CD4-positive, alpha-beta T cell (primary cell): ENCODE measurements at regions not wholly inside any gene's neighbourhood (a gene's known extent, or its start where the extent isn't known, plus 50 kb on each side); places are given as distances from the start of the nearest gene placed in this dataset.

Experiments
- ATAC-seq: fragments of 200-7000 bp; cut with Tn5 transposase; one replicate; pipeline ENCODE4 v1.10.0; 2022; ENCODE audit warnings: mild to moderate bottlenecking; ENCODE audit not compliant: poor library complexity
- CTCF ChIA-PET: fragments of 350-600 bp; sonication (Branson Sonifier 250); formaldehyde crosslinking; loops from one replicate; lab custom pipeline; 2021; ENCODE audit warnings: antibody characterized with exemption, inconsistent platforms; lab: Charles Lee
- POLR2A ChIA-PET: fragments of 350-600 bp; sonication (Branson Sonifier 250); formaldehyde crosslinking; loops from one replicate; lab custom pipeline; 2021; ENCODE audit warnings: antibody characterized with exemption, inconsistent platforms; lab: Charles Lee
- DNase-seq, 14 experiments: peaks; one replicate each; pipeline ENCODE4 v3.0.0-alpha.2; 2013 to 2020; ENCODE audit warnings: mixed read lengths in 2 of 14
- H3K27ac ChIP-seq, 2 donors: one replicate each; pipeline versions ENCODE4 v1.5.1 to v1.7.0; 2013; ENCODE audit warnings: low read length in 2 of 2, low read depth in 1 of 2, mild to moderate bottlenecking in 1 of 2
- H3K27me3 ChIP-seq, 2 experiments: 1 replicate in 1 of 2; 2 replicates in 1 of 2; pipeline versions ENCODE4 v1.6.1 to v1.7.0; 2013; ENCODE audit warnings: low read length in 2 of 2, control low read depth in 1 of 2, mild to moderate bottlenecking in 1 of 2, moderate library complexity in 1 of 2; ENCODE audit not compliant: insufficient read depth in 2 of 2, control insufficient read depth in 1 of 2
- H3K36me3 ChIP-seq: one replicate; pipeline ENCODE4 v1.6.1; 2013; ENCODE audit warnings: low read length, control low read depth; ENCODE audit not compliant: insufficient read depth
- H3K4me1 ChIP-seq: one replicate; pipeline ENCODE4 v1.6.1; 2013; ENCODE audit warnings: low read length, control low read depth; ENCODE audit not compliant: insufficient read depth
- H3K4me3 ChIP-seq: one replicate; pipeline ENCODE4 v1.5.1; 2013; ENCODE audit warnings: mild to moderate bottlenecking, low read length, moderate library complexity
- H3K9me3 ChIP-seq, 2 experiments: 1 replicate in 1 of 2; 2 replicates in 1 of 2; pipeline versions ENCODE4 v1.6.1 to v1.7.0; 2013; ENCODE audit warnings: low read length in 2 of 2, mild to moderate bottlenecking in 2 of 2, control low read depth in 1 of 2, moderate library complexity in 1 of 2; ENCODE audit not compliant: control insufficient read depth in 1 of 2, insufficient read depth in 1 of 2
- H3K27ac Mint-ChIP-seq: one replicate; pipeline ENCODE4 v1.8.0; 2020; ENCODE audit warnings: mixed read lengths
- H3K27me3 Mint-ChIP-seq: one replicate; pipeline ENCODE4 v1.8.0; 2021; ENCODE audit warnings: mixed read lengths
- H3K36me3 Mint-ChIP-seq: one replicate; pipeline ENCODE4 v1.8.0; 2021; ENCODE audit warnings: low read depth, mixed read lengths
- H3K4me1 Mint-ChIP-seq: one replicate; pipeline ENCODE4 v1.8.0; 2021; ENCODE audit warnings: low read depth, mixed read lengths
- H3K4me3 Mint-ChIP-seq: one replicate; pipeline ENCODE4 v1.8.0; 2020; ENCODE audit warnings: mild to moderate bottlenecking, mixed read lengths
- H3K9me3 Mint-ChIP-seq: one replicate; pipeline ENCODE4 v1.8.0; 2020; ENCODE audit warnings: mixed read lengths
- intact Hi-C, 2 experiments: fragments of 100-400 bp; cut with DNase I in 1 of 2; cut with micrococcal nuclease in 1 of 2; formaldehyde crosslinking; loops; one replicate each; pipeline versions ENCODE4 v1.15.1 to v1.9.0; 2023 to 2025; cut with DNase I, micrococcal nuclease
- TF ChIP-seq, protein P1 (sequence below): fragments of 200-600 bp; IDR thresholded peaks from one replicate; pipeline ENCODE4 v1.8.0; 2022; ENCODE audit warnings: antibody characterized with exemption, mild to moderate bottlenecking

DNA sequence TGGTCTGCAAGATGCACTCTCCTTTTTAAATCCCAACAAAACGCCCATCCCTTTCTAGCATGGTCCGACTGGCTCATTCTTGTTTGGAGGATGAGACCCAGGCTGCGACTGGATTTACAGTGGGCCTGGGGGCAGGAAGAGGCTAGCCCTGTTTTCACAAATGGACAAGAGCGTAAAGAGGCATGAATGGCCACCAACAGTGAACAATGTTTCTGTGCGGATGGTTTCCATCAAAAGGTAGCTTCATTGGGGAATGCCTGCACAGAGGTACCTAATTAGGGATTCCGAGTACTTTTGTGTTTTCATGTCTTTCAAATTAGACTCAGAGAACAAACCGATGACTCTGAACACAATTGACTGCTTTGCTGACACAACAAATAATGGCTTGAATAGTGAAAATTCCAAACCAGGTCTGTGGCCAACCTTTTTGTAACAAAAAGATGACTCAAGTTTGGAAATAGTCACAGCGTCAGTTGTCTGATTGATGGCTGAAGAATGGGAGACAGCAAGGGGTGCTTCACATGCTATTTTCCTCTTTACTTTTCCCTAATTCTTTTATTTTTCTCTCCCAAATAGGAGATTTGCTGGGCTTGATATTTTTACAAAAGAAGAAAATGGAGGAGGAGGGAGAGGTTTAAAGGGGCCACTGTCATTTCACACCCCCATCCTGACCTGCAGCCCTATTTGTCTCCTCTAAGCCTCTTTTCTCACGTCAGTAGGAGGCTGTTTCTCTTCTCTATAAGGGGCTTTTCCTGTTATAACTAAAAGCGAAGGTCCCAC is 208.1 kb upstream of the S1PR3 start:
- TF ChIP-seq, protein P1, sequence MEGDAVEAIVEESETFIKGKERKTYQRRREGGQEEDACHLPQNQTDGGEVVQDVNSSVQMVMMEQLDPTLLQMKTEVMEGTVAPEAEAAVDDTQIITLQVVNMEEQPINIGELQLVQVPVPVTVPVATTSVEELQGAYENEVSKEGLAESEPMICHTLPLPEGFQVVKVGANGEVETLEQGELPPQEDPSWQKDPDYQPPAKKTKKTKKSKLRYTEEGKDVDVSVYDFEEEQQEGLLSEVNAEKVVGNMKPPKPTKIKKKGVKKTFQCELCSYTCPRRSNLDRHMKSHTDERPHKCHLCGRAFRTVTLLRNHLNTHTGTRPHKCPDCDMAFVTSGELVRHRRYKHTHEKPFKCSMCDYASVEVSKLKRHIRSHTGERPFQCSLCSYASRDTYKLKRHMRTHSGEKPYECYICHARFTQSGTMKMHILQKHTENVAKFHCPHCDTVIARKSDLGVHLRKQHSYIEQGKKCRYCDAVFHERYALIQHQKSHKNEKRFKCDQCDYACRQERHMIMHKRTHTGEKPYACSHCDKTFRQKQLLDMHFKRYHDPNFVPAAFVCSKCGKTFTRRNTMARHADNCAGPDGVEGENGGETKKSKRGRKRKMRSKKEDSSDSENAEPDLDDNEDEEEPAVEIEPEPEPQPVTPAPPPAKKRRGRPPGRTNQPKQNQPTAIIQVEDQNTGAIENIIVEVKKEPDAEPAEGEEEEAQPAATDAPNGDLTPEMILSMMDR, result no peak
- no peak overlapping the region for H3K4me3 Mint-ChIP-seq
- Histone ChIP-seq H3K4me1 (peaks cover under 1% of the 10 kb centered on the region), H3K27me3 (peaks cover 3 to 7% of the 10 kb centered on the region in 2 experiments), H3K4me3 (no peak overlapping the region), H3K9me3 (peaks cover 0 to 5% of the 10 kb centered on the region in 2 experiments), H3K27ac (no peak overlapping the region), H3K36me3 (no peaks in the 10 kb centered on the region)
- no peaks in the 10 kb centered on the region for H3K4me1 Mint-ChIP-seq
- ChIA-PET POLR2A (no interaction called here), CTCF (no interaction called here)
- H3K27ac Mint-ChIP-seq, result no peak overlapping the region
- DNase-seq (no peak), ATAC-seq (no peak)
- no peaks in the 10 kb centered on the region for H3K9me3 Mint-ChIP-seq
- peaks cover 13% of the 10 kb centered on the region for H3K27me3 Mint-ChIP-seq
- intact Hi-C loops, result no loop called here
- no peaks in the 10 kb centered on the region for H3K36me3 Mint-ChIP-seq

DNA sequence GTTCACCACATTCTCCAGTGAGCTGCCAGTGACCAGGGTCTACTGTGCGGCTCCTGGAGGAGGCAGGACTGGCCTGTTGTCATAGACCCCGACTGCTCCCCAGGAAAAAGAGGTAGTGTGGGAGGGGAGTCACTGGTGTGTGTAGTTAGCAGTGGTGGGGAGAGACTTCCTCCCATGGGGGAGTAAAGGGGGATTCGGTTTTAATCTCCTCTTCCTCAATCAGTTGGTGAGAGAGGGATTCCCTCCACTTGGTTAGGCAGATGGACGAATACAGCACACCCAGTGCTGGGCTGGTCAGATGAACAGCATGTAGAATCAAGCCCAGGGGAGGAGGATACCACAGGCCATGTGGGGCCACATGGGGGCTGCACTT is 207.6 kb upstream of the S1PR3 start:
- Histone ChIP-seq H3K4me1 (no peaks in the 10 kb centered on the region), H3K4me3 (no peak overlapping the region), H3K27me3 (peaks cover 3 to 7% of the 10 kb centered on the region in 2 experiments), H3K36me3 (no peaks in the 10 kb centered on the region), H3K9me3 (peaks cover 0 to 5% of the 10 kb centered on the region in 2 experiments), H3K27ac (no peak overlapping the region)
- POLR2A ChIA-PET, result no interaction called here
- intact Hi-C loops, result no loop called here
- CTCF ChIA-PET, result no interaction called here
- Mint-ChIP-seq H3K9me3 (no peaks in the 10 kb centered on the region), H3K4me3 (no peak overlapping the region), H3K36me3 (no peaks in the 10 kb centered on the region), H3K27me3 (peaks cover 17% of the 10 kb centered on the region), H3K27ac (no peak overlapping the region), H3K4me1 (no peaks in the 10 kb centered on the region)
- ATAC-seq, result no peak
- TF ChIP-seq, protein P1, result no peak
- no peak for DNase-seq

DNA sequence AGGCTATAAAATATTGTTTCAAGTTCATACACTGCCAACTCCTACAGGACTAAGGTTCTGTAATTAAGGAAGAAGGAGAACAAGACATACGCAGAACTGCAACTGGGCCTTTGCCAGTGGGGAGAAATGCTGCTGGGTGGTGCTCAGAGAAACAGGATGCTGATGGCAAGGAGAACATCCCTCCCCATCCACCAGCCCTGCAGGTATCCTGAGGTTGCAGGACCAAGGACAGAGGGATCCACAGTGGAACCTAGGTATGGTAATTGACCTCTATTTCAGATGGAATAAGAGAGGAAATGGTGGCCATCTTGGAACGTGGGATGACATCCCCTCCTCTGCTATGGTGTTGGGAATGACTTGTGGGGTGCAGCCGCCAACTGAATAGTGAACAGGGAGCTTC is 206.3 kb upstream of the S1PR3 start:
- no peaks in the 10 kb centered on the region for H3K36me3 ChIP-seq
- H3K27ac Mint-ChIP-seq, result no peak overlapping the region
- intact Hi-C loops, result no loop called here
- peaks cover 0 to 5% of the 10 kb centered on the region in 2 experiments for H3K9me3 ChIP-seq
- ChIA-PET CTCF (no interaction called here), POLR2A (no interaction called here)
- peaks cover 17% of the 10 kb centered on the region for H3K27me3 Mint-ChIP-seq
- H3K27ac ChIP-seq, result no peak overlapping the region
- no peaks in the 10 kb centered on the region for H3K4me1 ChIP-seq
- H3K36me3 Mint-ChIP-seq, result no peaks in the 10 kb centered on the region
- no peaks in the 10 kb centered on the region for H3K4me1 Mint-ChIP-seq
- no peak for ATAC-seq
- peaks cover 3 to 7% of the 10 kb centered on the region in 2 experiments for H3K27me3 ChIP-seq
- TF ChIP-seq, protein P1, result no peak
- H3K9me3 Mint-ChIP-seq, result no peaks in the 10 kb centered on the region
- DNase-seq, result no peak
- no peak overlapping the region for H3K4me3 ChIP-seq
- no peak overlapping the region for H3K4me3 Mint-ChIP-seq
